H1 (cell line): ENCODE measurements at regions not wholly inside any gene's neighbourhood (a gene's known extent, or its start where the extent isn't known, plus 50 kb on each side); places are given as distances from the start of the nearest gene placed in this dataset.

Source experiments
- EZH2 ChIP-seq: fragments of 200-600 bp; sonication (generic); IDR thresholded peaks from 2 replicates; pipeline ENCODE4 v1.7.1; 2012; ENCODE audit warnings: low read depth, mild to moderate bottlenecking, moderate library complexity, low read length, inconsistent platforms; ENCODE audit not compliant: severe bottlenecking
- JUND ChIP-seq: IDR thresholded peaks from 2 replicates; pipeline ENCODE4 v1.6.1; 2011; ENCODE audit warnings: mild to moderate bottlenecking, improper control_type of control experiment, low read length
- RFX5 ChIP-seq: IDR thresholded peaks from 2 replicates; pipeline ENCODE4 v1.6.1; 2011; ENCODE audit warnings: low read depth, low read length, improper control_type of control experiment, borderline replicate concordance
- RNF2 ChIP-seq: fragments of 200-900, 300-1000 bp; sonication (generic); IDR thresholded peaks from 2 replicates; pipeline ENCODE4 v1.7.1; 2016; ENCODE audit warnings: borderline replicate concordance, low read depth, mild to moderate bottlenecking, antibody characterized with exemption, low read length; ENCODE audit not compliant: poor library complexity, severe bottlenecking; ENCODE audit errors: missing control alignments
- RXRA ChIP-seq: IDR thresholded peaks from 2 replicates; pipeline ENCODE4 v1.6.1; 2011; ENCODE audit warnings: low read depth, mild to moderate bottlenecking, low read length, moderate library complexity; ENCODE audit not compliant: insufficient read depth
- SIX5 ChIP-seq: IDR thresholded peaks from 2 replicates; pipeline ENCODE4 v1.6.1; 2011; ENCODE audit warnings: mild to moderate bottlenecking, low read depth, low read length

- no peak for TF ChIP-seq RFX5
- no peak for TF ChIP-seq JUND
- TF ChIP-seq SIX5, result no peak
- TF ChIP-seq RXRA, result no peak
- TF ChIP-seq RNF2, result no peak
- no peak for TF ChIP-seq EZH2
Observed at GRCh38 chr14:89688507-89689211, 265.9 kb downstream of the EFCAB11 start.
